ENCODE measurements at regions not wholly inside any gene's neighbourhood (a gene's known extent, or its start where the extent isn't known, plus 50 kb on each side); places are given as distances from the start of the nearest gene placed in this dataset.
A peak's percentile ranks its signal among the peaks of the same experiment; 100 is the strongest.

DNA sequence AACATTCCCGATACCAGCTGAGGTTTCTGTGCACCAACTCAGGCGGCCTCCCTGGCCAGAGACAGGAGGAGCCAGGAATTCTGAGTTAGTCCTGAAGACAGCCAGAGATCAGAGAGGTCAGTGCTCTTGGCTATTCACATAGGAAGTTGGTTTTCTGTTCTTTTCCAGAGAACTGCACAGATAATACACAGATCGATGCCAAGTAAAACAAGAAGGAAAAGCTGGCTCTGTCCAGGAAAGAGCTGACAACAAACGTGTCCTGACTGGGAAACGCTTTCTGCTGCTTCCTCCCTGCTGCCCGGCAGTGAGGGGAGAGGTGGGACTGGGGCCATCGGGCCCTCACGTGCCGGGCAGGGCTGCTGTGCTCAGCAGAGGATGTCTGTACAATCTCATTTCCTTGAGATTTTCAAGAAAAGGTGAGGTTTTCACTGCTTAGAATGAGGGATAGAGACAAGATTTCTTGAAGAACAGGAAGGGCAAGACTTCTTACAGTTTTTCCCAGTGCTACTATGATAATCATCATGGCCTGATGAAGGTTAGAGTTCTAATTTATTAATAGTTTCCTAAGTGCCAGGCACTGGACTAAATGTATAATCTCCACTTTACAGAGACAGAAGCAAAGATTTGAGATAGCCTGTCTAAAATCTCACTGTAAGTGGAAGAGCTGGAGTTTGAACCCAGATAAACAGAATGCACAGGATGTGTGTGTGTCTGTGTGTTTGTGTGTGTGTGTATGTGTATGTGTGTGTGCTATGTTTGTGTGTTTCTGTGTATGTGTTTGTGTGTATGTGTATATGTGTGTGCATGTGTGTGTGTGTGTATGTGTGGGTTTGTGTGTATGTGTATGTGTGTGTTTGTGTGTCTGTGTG, 211.0 kb upstream of the RAB4A start (continued):
- TF ChIP-seq, protein P1, sequence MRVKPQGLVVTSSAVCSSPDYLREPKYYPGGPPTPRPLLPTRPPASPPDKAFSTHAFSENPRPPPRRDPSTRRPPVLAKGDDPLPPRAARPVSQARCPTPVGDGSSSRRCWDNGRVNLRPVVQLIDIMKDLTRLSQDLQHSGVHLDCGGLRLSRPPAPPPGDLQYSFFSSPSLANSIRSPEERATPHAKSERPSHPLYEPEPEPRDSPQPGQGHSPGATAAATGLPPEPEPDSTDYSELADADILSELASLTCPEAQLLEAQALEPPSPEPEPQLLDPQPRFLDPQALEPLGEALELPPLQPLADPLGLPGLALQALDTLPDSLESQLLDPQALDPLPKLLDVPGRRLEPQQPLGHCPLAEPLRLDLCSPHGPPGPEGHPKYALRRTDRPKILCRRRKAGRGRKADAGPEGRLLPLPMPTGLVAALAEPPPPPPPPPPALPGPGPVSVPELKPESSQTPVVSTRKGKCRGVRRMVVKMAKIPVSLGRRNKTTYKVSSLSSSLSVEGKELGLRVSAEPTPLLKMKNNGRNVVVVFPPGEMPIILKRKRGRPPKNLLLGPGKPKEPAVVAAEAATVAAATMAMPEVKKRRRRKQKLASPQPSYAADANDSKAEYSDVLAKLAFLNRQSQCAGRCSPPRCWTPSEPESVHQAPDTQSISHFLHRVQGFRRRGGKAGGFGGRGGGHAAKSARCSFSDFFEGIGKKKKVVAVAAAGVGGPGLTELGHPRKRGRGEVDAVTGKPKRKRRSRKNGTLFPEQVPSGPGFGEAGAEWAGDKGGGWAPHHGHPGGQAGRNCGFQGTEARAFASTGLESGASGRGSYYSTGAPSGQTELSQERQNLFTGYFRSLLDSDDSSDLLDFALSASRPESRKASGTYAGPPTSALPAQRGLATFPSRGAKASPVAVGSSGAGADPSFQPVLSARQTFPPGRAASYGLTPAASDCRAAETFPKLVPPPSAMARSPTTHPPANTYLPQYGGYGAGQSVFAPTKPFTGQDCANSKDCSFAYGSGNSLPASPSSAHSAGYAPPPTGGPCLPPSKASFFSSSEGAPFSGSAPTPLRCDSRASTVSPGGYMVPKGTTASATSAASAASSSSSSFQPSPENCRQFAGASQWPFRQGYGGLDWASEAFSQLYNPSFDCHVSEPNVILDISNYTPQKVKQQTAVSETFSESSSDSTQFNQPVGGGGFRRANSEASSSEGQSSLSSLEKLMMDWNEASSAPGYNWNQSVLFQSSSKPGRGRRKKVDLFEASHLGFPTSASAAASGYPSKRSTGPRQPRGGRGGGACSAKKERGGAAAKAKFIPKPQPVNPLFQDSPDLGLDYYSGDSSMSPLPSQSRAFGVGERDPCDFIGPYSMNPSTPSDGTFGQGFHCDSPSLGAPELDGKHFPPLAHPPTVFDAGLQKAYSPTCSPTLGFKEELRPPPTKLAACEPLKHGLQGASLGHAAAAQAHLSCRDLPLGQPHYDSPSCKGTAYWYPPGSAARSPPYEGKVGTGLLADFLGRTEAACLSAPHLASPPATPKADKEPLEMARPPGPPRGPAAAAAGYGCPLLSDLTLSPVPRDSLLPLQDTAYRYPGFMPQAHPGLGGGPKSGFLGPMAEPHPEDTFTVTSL (CRISPR knock-in tag; IDR thresholded peaks at IDR 0.05; ENCODE audit: borderline replicate concordance), result 0 out of 2 replicates have a peak, but pooled peaks have one; percentile 19
- TF ChIP-seq HNRNPLL (IDR thresholded peaks at IDR 0.05; ENCODE audit: low read depth, low read length, poor library complexity, severe bottlenecking) (no peak), JDP2 (CRISPR knock-in tag; IDR thresholded peaks at IDR 0.05; ENCODE audit: borderline replicate concordance) (no peak), HDAC6 (IDR thresholded peaks at IDR 0.05; ENCODE audit: low read depth, low read length) (no peak), CHD4 (IDR thresholded peaks at IDR 0.05; ENCODE audit: borderline replicate concordance, low read length) (no peak), TAF1 (CRISPR knock-in tag; IDR thresholded peaks at IDR 0.05) (no peak), ZNF605 (CRISPR knock-in tag; IDR thresholded peaks at IDR 0.05) (0 out of 2 replicates have a peak, but pooled peaks have one; percentile 61), KLF13 (CRISPR knock-in tag; IDR thresholded peaks at IDR 0.05) (no peak), ZNF883 (CRISPR knock-in tag; IDR thresholded peaks at IDR 0.05; ENCODE audit: not compliant biosample characterization) (no peak), BHLHE40 (IDR thresholded peaks at IDR 0.05; ENCODE audit: low read length) (peak; percentile 74), SALL2 (CRISPR knock-in tag; IDR thresholded peaks at IDR 0.05) (no peak)
- TF ChIP-seq, protein P2, sequence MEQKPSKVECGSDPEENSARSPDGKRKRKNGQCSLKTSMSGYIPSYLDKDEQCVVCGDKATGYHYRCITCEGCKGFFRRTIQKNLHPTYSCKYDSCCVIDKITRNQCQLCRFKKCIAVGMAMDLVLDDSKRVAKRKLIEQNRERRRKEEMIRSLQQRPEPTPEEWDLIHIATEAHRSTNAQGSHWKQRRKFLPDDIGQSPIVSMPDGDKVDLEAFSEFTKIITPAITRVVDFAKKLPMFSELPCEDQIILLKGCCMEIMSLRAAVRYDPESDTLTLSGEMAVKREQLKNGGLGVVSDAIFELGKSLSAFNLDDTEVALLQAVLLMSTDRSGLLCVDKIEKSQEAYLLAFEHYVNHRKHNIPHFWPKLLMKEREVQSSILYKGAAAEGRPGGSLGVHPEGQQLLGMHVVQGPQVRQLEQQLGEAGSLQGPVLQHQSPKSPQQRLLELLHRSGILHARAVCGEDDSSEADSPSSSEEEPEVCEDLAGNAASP (CRISPR knock-in tag; IDR thresholded peaks at IDR 0.05; ENCODE audit: borderline replicate concordance), result no peak
- TF ChIP-seq, protein P3, sequence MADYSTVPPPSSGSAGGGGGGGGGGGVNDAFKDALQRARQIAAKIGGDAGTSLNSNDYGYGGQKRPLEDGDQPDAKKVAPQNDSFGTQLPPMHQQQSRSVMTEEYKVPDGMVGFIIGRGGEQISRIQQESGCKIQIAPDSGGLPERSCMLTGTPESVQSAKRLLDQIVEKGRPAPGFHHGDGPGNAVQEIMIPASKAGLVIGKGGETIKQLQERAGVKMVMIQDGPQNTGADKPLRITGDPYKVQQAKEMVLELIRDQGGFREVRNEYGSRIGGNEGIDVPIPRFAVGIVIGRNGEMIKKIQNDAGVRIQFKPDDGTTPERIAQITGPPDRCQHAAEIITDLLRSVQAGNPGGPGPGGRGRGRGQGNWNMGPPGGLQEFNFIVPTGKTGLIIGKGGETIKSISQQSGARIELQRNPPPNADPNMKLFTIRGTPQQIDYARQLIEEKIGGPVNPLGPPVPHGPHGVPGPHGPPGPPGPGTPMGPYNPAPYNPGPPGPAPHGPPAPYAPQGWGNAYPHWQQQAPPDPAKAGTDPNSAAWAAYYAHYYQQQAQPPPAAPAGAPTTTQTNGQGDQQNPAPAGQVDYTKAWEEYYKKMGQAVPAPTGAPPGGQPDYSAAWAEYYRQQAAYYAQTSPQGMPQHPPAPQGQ (CRISPR knock-in tag; IDR thresholded peaks at IDR 0.05; ENCODE audit: borderline replicate concordance), result no peak

Measured in HepG2 (cell line).